Smooth muscle cell (in vitro differentiated cells): ENCODE measurements at regions not wholly inside any gene's neighbourhood (a gene's known extent, or its start where the extent isn't known, plus 50 kb on each side); places are given as distances from the start of the nearest gene placed in this dataset.

ENCODE experiments used
- DNase-seq: peaks from one replicate; lab custom pipeline; 2025; ENCODE audit not compliant: unreplicated experiment; lab: John Stamatoyannopoulos, UW
- H2AFZ ChIP-seq: fragments of 200-600 bp; sonication (generic); 2 replicates; pipeline ENCODE4 v1.6.0; 2016; ENCODE audit warnings: antibody characterized with exemption, low read depth, mild to moderate bottlenecking
- H3F3A ChIP-seq: fragments of 200-600 bp; sonication (generic); 2 replicates; pipeline ENCODE4 v1.6.0; 2017; ENCODE audit warnings: antibody characterized with exemption, low read depth
- H3K27ac ChIP-seq: fragments of 200-600 bp; sonication (generic); 2 replicates; pipeline ENCODE4 v1.5.1; 2016; ENCODE audit warnings: low read depth, mild to moderate bottlenecking
- H3K27me3 ChIP-seq: fragments of 200-600 bp; sonication (generic); 2 replicates; pipeline ENCODE4 v1.6.1; 2016; ENCODE audit warnings: low read depth, mild to moderate bottlenecking
- H3K36me3 ChIP-seq: fragments of 200-600 bp; sonication (generic); 2 replicates; pipeline ENCODE4 v1.5.1; 2016; ENCODE audit warnings: low read depth
- H3K4me1 ChIP-seq: fragments of 200-600 bp; sonication (generic); 2 replicates; pipeline ENCODE4 v1.5.1; 2016; ENCODE audit warnings: low read depth
- H3K4me2 ChIP-seq: fragments of 200-600 bp; sonication (generic); 2 replicates; pipeline ENCODE4 v1.6.0; 2016; ENCODE audit warnings: mild to moderate bottlenecking
- H3K4me3 ChIP-seq: fragments of 200-600 bp; sonication (generic); 2 replicates; pipeline ENCODE4 v1.5.1; 2016; ENCODE audit warnings: mild to moderate bottlenecking
- H3K79me2 ChIP-seq: fragments of 200-600 bp; sonication (generic); 2 replicates; pipeline ENCODE4 v1.6.0; 2016; ENCODE audit warnings: low read depth, mild to moderate bottlenecking
- H3K9ac ChIP-seq: fragments of 200-600 bp; sonication (generic); 2 replicates; pipeline ENCODE4 v1.6.0; 2016; ENCODE audit warnings: low read depth
- H3K9me3 ChIP-seq: fragments of 200-600 bp; sonication (generic); replicated peaks from 2 replicates; pipeline ENCODE4 v1.5.1; 2016; ENCODE audit warnings: low read depth
- H4K20me1 ChIP-seq: fragments of 200-600 bp; sonication (generic); 2 replicates; pipeline ENCODE4 v1.6.0; 2016; ENCODE audit warnings: low read depth
- CTCF ChIP-seq: fragments of 200-600 bp; sonication (generic); IDR thresholded peaks from 2 replicates; pipeline ENCODE4 v1.5.1; 2017; ENCODE audit warnings: borderline replicate concordance, mild to moderate bottlenecking, antibody characterized with exemption; ENCODE audit not compliant: insufficient read depth, poor library complexity, severe bottlenecking
- WGBS: methylation state at CpG from one replicate; pipeline ENCODE4 v1.1.7; 2016; ENCODE audit warnings: low lambda C conversion rate; 5-methylcytosine and 5-hydroxymethylcytosine counted together

- no peak for TF ChIP-seq CTCF
- Histone ChIP-seq H3K9ac (no peak overlapping the region), H3K36me3 (no peaks in the 10 kb centered on the region), H3F3A (no peaks in the 10 kb centered on the region), H3K27me3 (no peaks in the 10 kb centered on the region), H3K4me1 (no peaks in the 10 kb centered on the region), H3K9me3 (no peaks in the 10 kb centered on the region), H2AFZ (no peak overlapping the region), H4K20me1 (no peaks in the 10 kb centered on the region), H3K79me2 (no peaks in the 10 kb centered on the region), H3K4me3 (no peak overlapping the region), H3K27ac (no peak overlapping the region), H3K4me2 (no peak overlapping the region)
- DNase-seq: no peak
- WGBS: 91% methylated on average over 3 of the region's 3 CpGs
Measured at GRCh38 chr14:66228267-66228970, 257.8 kb upstream of the CCDC196 start.

GRCh38 chr14:66231820-66232219, 254.4 kb upstream of the CCDC196 start:
- no peak overlapping the region for H3K9ac ChIP-seq
- no peak for DNase-seq
- H3K4me3 ChIP-seq: no peak overlapping the region
- H3K27me3 ChIP-seq: peaks cover 2% of the 10 kb centered on the region
- no peaks in the 10 kb centered on the region for H4K20me1 ChIP-seq
- WGBS: 62% methylated on average over 4 of the region's 4 CpGs
- no peak for TF ChIP-seq CTCF
- H3K27ac ChIP-seq: no peak overlapping the region
- H3K4me1 ChIP-seq: no peaks in the 10 kb centered on the region
- no peaks in the 10 kb centered on the region for H3K79me2 ChIP-seq
- H3K4me2 ChIP-seq: no peak overlapping the region
- no peak overlapping the region for H2AFZ ChIP-seq
- H3K9me3 ChIP-seq: no peaks in the 10 kb centered on the region
- no peaks in the 10 kb centered on the region for H3F3A ChIP-seq
- H3K36me3 ChIP-seq: no peaks in the 10 kb centered on the region

GRCh38 chr14:66233591-66233990, 252.6 kb upstream of the CCDC196 start:
- no peak overlapping the region for H3K4me3 ChIP-seq
- no peaks in the 10 kb centered on the region for H3F3A ChIP-seq
- H3K9me3 ChIP-seq: no peaks in the 10 kb centered on the region
- H3K27me3 ChIP-seq: peaks cover 16% of the 10 kb centered on the region
- no peaks in the 10 kb centered on the region for H3K4me1 ChIP-seq
- H3K79me2 ChIP-seq: no peaks in the 10 kb centered on the region
- no peak overlapping the region for H2AFZ ChIP-seq
- no peak for TF ChIP-seq CTCF
- H4K20me1 ChIP-seq: no peaks in the 10 kb centered on the region
- no peak overlapping the region for H3K27ac ChIP-seq
- no peak overlapping the region for H3K9ac ChIP-seq
- DNase-seq: no peak
- WGBS: 86% methylated on average over 4 of the region's 4 CpGs
- H3K36me3 ChIP-seq: no peaks in the 10 kb centered on the region
- no peak overlapping the region for H3K4me2 ChIP-seq

GRCh38 chr14:66234411-66234810, 251.8 kb upstream of the CCDC196 start:
- no peak overlapping the region for H2AFZ ChIP-seq
- H3F3A ChIP-seq: no peaks in the 10 kb centered on the region
- TF ChIP-seq CTCF: no peak
- WGBS: 85% methylated on average over 2 of the region's 2 CpGs
- H3K27ac ChIP-seq: no peak overlapping the region
- H4K20me1 ChIP-seq: no peaks in the 10 kb centered on the region
- no peak overlapping the region for H3K9ac ChIP-seq
- H3K36me3 ChIP-seq: no peaks in the 10 kb centered on the region
- no peaks in the 10 kb centered on the region for H3K79me2 ChIP-seq
- H3K4me2 ChIP-seq: no peak overlapping the region
- no peak overlapping the region for H3K4me3 ChIP-seq
- H3K27me3 ChIP-seq: peaks cover 16% of the 10 kb centered on the region
- H3K9me3 ChIP-seq: no peaks in the 10 kb centered on the region
- no peak for DNase-seq
- H3K4me1 ChIP-seq: no peaks in the 10 kb centered on the region
